Colonic mucosa (tissue), 4 donors: ENCODE measurements at regions not wholly inside any gene's neighbourhood (a gene's known extent, or its start where the extent isn't known, plus 50 kb on each side); places are given as distances from the start of the nearest gene placed in this dataset.
"Not testable (repeated sequence)": the region's sequence is repeated elsewhere in the genome, so short reads cannot be mapped to it uniquely, and the experiment has no call there.

Experiments
- DNase-seq: peaks from one replicate; pipeline ENCODE4 v3.0.0-alpha.2; 2020
- H3K27ac ChIP-seq: fragments of 200-600 bp; one replicate; pipeline ENCODE4 v1.8.0; 2021
- H3K27me3 ChIP-seq: fragments of 200-600 bp; one replicate; pipeline ENCODE4 v1.8.0; 2021
- H3K36me3 ChIP-seq: fragments of 200-600 bp; one replicate; pipeline ENCODE4 v1.8.0; 2021
- H3K4me1 ChIP-seq: fragments of 200-600 bp; one replicate; pipeline ENCODE4 v1.8.0; 2021; ENCODE audit warnings: mild to moderate bottlenecking
- H3K4me3 ChIP-seq: fragments of 200-600 bp; one replicate; pipeline ENCODE4 v1.8.0; 2021
- H3K9ac ChIP-seq, 2 donors: one replicate each; pipeline ENCODE4 v1.7.0; 2013; ENCODE audit warnings: control low read depth in 2 of 2, low read depth in 2 of 2, low read length in 2 of 2
- H3K9me3 ChIP-seq: fragments of 200-600 bp; one replicate; pipeline ENCODE4 v1.8.0; 2021
- intact Hi-C: fragments of 100-400 bp; cut with DNase I; formaldehyde crosslinking; loops from one replicate; pipeline ENCODE4 v1.14.1; 2022
- TF ChIP-seq, protein P1 (sequence below): fragments of 200-600 bp; IDR thresholded peaks from one replicate; pipeline ENCODE4 v1.8.0; 2022; ENCODE audit warnings: antibody characterized with exemption, mild to moderate bottlenecking
- donor health status: healthy.
- donor health status: DM: no; HTN: no; CAD: no.
- donor health status: DM: no; HTN: no; CAD: no.

DNA sequence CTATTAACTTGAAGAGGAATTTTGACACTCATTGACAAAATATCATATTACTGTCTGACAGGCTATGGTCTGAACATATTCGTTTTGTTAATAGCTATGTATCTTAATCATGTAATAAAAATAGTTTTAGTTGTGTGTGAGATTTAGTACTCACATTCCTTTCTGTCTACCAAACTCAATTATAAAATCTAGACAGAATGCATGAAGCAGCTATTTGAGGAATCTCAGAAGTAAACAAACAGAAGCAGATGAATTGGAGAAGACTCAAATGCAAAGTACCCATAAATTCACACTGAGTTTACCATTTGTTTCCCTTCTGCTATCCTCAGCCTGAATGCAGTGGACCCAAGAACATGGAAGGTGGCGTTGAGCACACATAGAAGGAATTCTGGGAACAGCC, 841.6 kb upstream of the AADAT start:
- no peak for DNase-seq
- Histone ChIP-seq H3K4me3 (no peak overlapping the region), H3K4me1 (no peaks in the 10 kb centered on the region), H3K9ac (no peak overlapping the region), H3K27ac (no peak overlapping the region), H3K9me3 (no peaks in the 10 kb centered on the region), H3K36me3 (no peaks in the 10 kb centered on the region), H3K27me3 (no peaks in the 10 kb centered on the region)
- TF ChIP-seq, protein P1, sequence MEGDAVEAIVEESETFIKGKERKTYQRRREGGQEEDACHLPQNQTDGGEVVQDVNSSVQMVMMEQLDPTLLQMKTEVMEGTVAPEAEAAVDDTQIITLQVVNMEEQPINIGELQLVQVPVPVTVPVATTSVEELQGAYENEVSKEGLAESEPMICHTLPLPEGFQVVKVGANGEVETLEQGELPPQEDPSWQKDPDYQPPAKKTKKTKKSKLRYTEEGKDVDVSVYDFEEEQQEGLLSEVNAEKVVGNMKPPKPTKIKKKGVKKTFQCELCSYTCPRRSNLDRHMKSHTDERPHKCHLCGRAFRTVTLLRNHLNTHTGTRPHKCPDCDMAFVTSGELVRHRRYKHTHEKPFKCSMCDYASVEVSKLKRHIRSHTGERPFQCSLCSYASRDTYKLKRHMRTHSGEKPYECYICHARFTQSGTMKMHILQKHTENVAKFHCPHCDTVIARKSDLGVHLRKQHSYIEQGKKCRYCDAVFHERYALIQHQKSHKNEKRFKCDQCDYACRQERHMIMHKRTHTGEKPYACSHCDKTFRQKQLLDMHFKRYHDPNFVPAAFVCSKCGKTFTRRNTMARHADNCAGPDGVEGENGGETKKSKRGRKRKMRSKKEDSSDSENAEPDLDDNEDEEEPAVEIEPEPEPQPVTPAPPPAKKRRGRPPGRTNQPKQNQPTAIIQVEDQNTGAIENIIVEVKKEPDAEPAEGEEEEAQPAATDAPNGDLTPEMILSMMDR: no peak
- intact Hi-C loops: no loop called here

DNA sequence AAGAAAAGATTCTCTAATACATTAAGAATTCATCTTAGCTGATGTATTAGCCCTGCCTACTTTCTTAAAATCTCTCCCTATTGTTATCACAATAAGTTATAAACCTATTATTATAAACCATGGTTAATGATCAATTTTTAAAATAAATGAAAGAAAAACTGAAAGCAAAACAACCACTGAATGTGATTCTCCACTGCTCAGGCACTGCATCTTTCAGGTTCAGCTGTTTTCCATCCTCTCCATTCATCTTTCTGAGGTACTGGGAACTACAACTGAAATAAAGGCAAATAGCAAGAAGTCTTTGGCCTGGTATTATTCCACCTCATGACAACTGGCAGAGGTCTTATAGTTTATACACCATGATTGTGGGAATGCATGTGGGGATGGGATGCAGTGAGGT, 798.9 kb upstream of the AADAT start:
- TF ChIP-seq, protein P1: no peak
- intact Hi-C loops: no loop called here

DNA sequence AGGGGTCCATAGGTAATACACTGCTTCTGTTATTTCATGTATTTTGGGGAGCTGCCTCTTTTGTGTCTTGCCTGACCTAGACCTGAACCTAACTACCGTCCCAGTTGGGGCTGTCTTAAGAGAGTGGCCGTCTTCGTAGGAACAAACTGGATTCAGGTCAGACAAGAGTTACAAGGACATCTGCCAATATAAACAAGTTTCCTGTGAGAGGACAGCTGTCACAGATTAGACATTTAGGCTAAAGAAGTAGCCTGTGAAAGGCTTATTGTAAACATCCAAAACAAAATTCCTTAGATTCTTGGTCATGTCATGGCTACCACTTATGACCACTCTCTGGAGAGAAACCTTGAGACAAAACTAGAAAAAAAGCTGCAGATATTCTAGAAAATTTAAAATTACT, 797.6 kb upstream of the AADAT start:
- no peak overlapping the region for H3K9ac ChIP-seq
- no peaks in the 10 kb centered on the region for H3K36me3 ChIP-seq
- no peak overlapping the region for H3K4me3 ChIP-seq
- no peaks in the 10 kb centered on the region for H3K27me3 ChIP-seq
- intact Hi-C loops: no loop called here
- H3K4me1 ChIP-seq: no peaks in the 10 kb centered on the region
- no peaks in the 10 kb centered on the region for H3K9me3 ChIP-seq
- no peak for DNase-seq
- TF ChIP-seq, protein P1: no peak
- H3K27ac ChIP-seq: no peak overlapping the region

More for the DNA sequence above, 798.9 kb upstream of the AADAT start:
- no peak overlapping the region for H3K4me3 ChIP-seq
- no peak for DNase-seq
- H3K27ac ChIP-seq: no peak overlapping the region
- no peak overlapping the region for H3K9ac ChIP-seq
- no peaks in the 10 kb centered on the region for H3K27me3 ChIP-seq
- no peaks in the 10 kb centered on the region for H3K4me1 ChIP-seq
- H3K36me3 ChIP-seq: no peaks in the 10 kb centered on the region
- no peaks in the 10 kb centered on the region for H3K9me3 ChIP-seq

DNA sequence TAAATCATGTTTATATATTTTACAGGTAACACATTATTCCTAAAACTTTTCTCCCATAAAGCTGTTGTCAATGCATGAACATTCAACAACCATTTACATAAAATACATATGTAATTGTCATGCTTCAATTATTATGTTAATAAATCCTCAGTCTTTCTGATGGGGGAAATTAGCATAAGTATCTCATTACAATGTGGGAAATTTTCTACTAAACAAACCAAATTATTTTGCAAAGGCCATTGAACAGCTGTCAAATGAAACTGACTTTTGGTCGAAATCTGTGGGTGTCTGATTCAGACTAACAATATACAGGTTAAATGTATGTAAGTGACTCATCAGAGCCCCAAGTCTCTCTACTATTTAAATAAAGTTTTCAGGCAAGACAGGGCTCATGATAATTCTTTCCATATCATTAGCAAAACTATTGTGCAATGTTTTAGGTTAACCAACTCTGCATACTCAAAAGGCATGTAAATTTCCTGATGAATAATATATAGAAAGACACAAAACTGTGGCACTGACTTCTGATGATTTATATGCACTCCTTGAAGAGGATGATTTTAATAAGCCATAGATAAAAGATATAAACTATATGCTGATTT, 795.3 kb upstream of the AADAT start:
- no peaks in the 10 kb centered on the region for H3K4me1 ChIP-seq
- H3K27ac ChIP-seq: no peak overlapping the region
- DNase-seq: no peak
- H3K4me3 ChIP-seq: no peak overlapping the region
- H3K9ac ChIP-seq: no peak overlapping the region
- TF ChIP-seq, protein P1: no peak
- no peaks in the 10 kb centered on the region for H3K27me3 ChIP-seq
- no peaks in the 10 kb centered on the region for H3K9me3 ChIP-seq
- intact Hi-C loops: no loop called here
- no peaks in the 10 kb centered on the region for H3K36me3 ChIP-seq

DNA sequence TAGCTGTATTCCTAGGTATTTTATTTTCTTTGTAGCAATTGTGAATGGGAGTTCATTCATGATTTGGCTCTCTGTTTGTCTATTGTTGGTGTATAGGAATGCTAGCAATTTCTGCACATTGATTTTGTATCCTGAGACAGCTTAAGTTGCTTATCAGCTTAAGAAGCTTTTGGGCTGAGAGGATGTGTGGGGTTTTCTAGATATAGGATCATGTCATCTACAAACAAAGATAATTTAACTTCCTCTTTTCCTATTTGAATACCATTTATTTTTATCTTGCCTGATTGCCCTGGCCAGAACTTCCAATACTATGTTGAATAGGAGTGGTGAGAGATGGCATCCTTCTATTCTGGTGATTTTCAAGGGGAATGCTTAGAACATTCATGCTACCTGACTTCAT, 791.9 kb upstream of the AADAT start:
- H3K4me3 ChIP-seq, H3K27me3 ChIP-seq, DNase-seq, H3K27ac ChIP-seq, intact Hi-C loops, H3K9ac ChIP-seq, H3K36me3 ChIP-seq, H3K9me3 ChIP-seq, H3K4me1 ChIP-seq: not testable (repeated sequence)

DNA sequence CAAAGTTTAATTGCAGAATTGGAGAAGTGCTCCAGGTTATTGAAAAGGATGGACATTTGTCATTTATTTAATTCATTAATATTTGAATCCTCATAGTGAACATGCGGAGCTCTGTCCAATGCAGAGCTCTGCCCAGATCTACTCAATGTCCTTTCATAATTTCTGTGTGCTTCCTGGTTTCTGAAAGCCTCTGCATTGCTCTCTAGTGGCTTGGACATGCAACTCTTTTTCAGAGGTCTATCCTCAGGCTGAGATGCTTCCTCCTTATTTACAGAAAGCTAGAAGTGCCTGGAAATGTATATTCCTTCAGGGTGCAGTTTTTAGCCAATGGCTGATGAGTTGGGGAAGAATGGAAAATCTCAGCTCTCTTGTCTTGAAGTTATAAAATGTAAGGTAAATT, 786.1 kb upstream of the AADAT start:
- intact Hi-C loops: no loop called here
- TF ChIP-seq, protein P1: no peak
- no peak for DNase-seq

More for the DNA sequence above, 786.1 kb upstream of the AADAT start:
- no peak overlapping the region for H3K27ac ChIP-seq
- no peaks in the 10 kb centered on the region for H3K27me3 ChIP-seq
- H3K36me3 ChIP-seq: no peaks in the 10 kb centered on the region
- H3K9ac ChIP-seq: no peak overlapping the region
- H3K4me3 ChIP-seq: no peak overlapping the region
- no peaks in the 10 kb centered on the region for H3K4me1 ChIP-seq
- no peaks in the 10 kb centered on the region for H3K9me3 ChIP-seq
